Endodermal cell (in vitro differentiated cells): ENCODE measurements at regions not wholly inside any gene's neighbourhood (a gene's known extent, or its start where the extent isn't known, plus 50 kb on each side); places are given as distances from the start of the nearest gene placed in this dataset.

ENCODE experiments used
- DNase-seq: peaks from one replicate; pipeline ENCODE4 v3.0.0-alpha.2; 2017
- H3K27ac ChIP-seq: 2 replicates; pipeline ENCODE4 v1.5.1; 2013; ENCODE audit warnings: mild to moderate bottlenecking, low read depth, low read length, moderate library complexity
- H3K27me3 ChIP-seq: 2 replicates; pipeline ENCODE4 v1.6.1; 2013; ENCODE audit warnings: mild to moderate bottlenecking, low read length, moderate library complexity; ENCODE audit not compliant: insufficient read depth, control insufficient read depth, poor library complexity, severe bottlenecking
- H3K36me3 ChIP-seq: 2 replicates; pipeline ENCODE4 v1.7.0; 2013; ENCODE audit warnings: mild to moderate bottlenecking, low read length, moderate library complexity; ENCODE audit not compliant: control insufficient read depth, insufficient read depth
- H3K4me1 ChIP-seq: one replicate; pipeline ENCODE4 v1.7.0; 2013; ENCODE audit warnings: low read length; ENCODE audit not compliant: control insufficient read depth, insufficient read depth
- H3K4me3 ChIP-seq: 2 replicates; pipeline ENCODE4 v1.5.1; 2013; ENCODE audit warnings: mild to moderate bottlenecking, low read length, moderate library complexity
- H3K9ac ChIP-seq: 2 replicates; pipeline ENCODE4 v1.6.1; 2013; ENCODE audit warnings: mild to moderate bottlenecking, low read length, moderate library complexity; ENCODE audit not compliant: poor library complexity, severe bottlenecking; ENCODE audit errors: extremely low read depth
- H3K9me3 ChIP-seq: 2 replicates; pipeline ENCODE4 v1.6.1; 2013; ENCODE audit warnings: mild to moderate bottlenecking, low read length, moderate library complexity; ENCODE audit not compliant: control insufficient read depth
- H3K27ac Mint-ChIP-seq: 2 replicates; pipeline ENCODE4 v1.8.0; 2020; ENCODE audit warnings: mixed read lengths
- H3K27me3 Mint-ChIP-seq: 2 replicates; pipeline ENCODE4 v1.8.0; 2021; ENCODE audit warnings: mild to moderate bottlenecking, mixed read lengths; ENCODE audit not compliant: insufficient read depth
- H3K36me3 Mint-ChIP-seq: 2 replicates; pipeline ENCODE4 v1.8.0; 2020; ENCODE audit warnings: low read depth, mixed read lengths
- H3K4me1 Mint-ChIP-seq: 2 replicates; pipeline ENCODE4 v1.8.0; 2020; ENCODE audit warnings: mixed read lengths
- H3K4me3 Mint-ChIP-seq: 2 replicates; pipeline ENCODE4 v1.8.0; 2020; ENCODE audit warnings: mild to moderate bottlenecking, moderate library complexity, mixed read lengths
- H3K9me3 Mint-ChIP-seq: 2 replicates; pipeline ENCODE4 v1.8.0; 2020; ENCODE audit warnings: mild to moderate bottlenecking, mixed read lengths
- WGBS, 2 experiments: methylation state at CpG; one replicate each; pipeline versions ENCODE4 v1.1.5 to v1.1.7; 2013; ENCODE audit warnings: missing lambda C conversion rate in 2 of 2, mixed read lengths in 1 of 2; ENCODE audit not compliant: insufficient coverage in 1 of 2, insufficient read length in 1 of 2; 5-methylcytosine and 5-hydroxymethylcytosine counted together
- TF ChIP-seq, protein P1 (sequence below): fragments of 200-600 bp; sonication (generic); conservative IDR thresholded peaks from 2 replicates; pipeline ENCODE4 v1.5.0; 2021; ENCODE audit warnings: antibody characterized with exemption, mild to moderate bottlenecking

DNA sequence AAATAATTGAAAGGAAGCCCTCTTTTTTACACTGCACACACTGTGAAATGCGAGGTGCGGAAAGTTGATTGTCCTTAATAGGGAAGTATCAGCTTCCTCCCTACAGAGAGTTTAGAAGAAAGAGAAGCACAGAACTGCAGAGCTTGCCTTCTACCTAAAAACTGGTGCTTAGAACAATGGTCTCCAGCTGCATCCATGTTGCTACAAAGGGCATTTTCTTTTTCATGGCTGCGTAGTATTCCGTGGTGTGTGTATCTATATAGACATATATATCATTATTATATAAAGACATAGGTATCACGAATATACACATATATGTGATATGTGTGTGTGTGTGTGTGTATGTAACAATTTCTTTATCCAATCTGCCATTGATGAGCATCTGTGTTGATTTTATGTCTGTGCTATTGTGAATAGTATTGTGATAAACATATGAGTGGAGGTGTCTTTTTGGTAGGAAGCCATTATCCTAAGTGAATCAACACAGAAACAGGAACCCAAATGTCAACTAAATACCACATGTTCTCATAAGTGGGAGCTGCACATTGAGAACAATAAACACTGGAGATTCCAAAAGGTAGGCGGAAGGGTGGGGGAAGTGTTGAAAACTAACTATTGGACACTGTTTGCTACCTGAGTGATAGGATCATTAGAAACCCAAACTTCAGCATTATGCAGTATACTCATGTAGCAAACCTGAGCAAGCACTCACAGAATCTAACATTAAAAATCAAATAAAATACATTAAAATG is 290.0 kb upstream of the RUNX1 start:
- H3K27me3 ChIP-seq, result no peaks in the 10 kb centered on the region
- Mint-ChIP-seq H3K36me3 (no peaks in the 10 kb centered on the region), H3K4me1 (peaks cover 17% of the 10 kb centered on the region), H3K27me3 (no peaks in the 10 kb centered on the region), H3K9me3 (no peaks in the 10 kb centered on the region), H3K4me3 (no peak overlapping the region), H3K27ac (no peak overlapping the region)
- WGBS, 2 experiments, result 98 to 100% methylated on average over 1 to 3 of the region's 6 CpGs
- TF ChIP-seq, protein P1, sequence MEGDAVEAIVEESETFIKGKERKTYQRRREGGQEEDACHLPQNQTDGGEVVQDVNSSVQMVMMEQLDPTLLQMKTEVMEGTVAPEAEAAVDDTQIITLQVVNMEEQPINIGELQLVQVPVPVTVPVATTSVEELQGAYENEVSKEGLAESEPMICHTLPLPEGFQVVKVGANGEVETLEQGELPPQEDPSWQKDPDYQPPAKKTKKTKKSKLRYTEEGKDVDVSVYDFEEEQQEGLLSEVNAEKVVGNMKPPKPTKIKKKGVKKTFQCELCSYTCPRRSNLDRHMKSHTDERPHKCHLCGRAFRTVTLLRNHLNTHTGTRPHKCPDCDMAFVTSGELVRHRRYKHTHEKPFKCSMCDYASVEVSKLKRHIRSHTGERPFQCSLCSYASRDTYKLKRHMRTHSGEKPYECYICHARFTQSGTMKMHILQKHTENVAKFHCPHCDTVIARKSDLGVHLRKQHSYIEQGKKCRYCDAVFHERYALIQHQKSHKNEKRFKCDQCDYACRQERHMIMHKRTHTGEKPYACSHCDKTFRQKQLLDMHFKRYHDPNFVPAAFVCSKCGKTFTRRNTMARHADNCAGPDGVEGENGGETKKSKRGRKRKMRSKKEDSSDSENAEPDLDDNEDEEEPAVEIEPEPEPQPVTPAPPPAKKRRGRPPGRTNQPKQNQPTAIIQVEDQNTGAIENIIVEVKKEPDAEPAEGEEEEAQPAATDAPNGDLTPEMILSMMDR, result no peak
- no peak overlapping the region for H3K4me3 ChIP-seq
- no peak for DNase-seq
- no peaks in the 10 kb centered on the region for H3K4me1 ChIP-seq
- no peak overlapping the region for H3K9ac ChIP-seq
- H3K36me3 ChIP-seq, result no peaks in the 10 kb centered on the region
- H3K9me3 ChIP-seq, result no peaks in the 10 kb centered on the region
- no peak overlapping the region for H3K27ac ChIP-seq

DNA sequence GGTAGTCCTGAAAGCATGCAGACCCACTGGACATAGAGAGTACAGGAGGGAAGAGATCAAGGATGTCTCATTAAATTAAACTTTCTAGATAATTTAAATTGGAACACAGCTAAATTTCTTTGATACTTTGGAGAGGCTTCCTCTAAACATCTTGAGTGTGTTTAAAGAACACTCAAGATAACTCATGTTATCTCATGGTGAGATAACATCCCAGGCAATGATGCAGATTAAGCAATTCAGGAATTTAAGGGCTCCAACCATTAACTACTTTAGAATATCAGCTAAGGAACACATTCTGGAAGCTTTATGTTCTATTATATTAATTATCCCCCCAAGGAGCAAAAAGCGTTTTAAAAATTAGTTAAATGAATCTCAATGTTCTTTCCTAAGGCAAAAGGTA is 289.2 kb upstream of the RUNX1 start:
- TF ChIP-seq, protein P1, result no peak
- H3K9me3 Mint-ChIP-seq, result no peaks in the 10 kb centered on the region
- H3K36me3 Mint-ChIP-seq, result no peaks in the 10 kb centered on the region
- H3K27ac ChIP-seq, result no peak overlapping the region
- no peaks in the 10 kb centered on the region for H3K27me3 ChIP-seq
- WGBS, 2 experiments, result 78% methylated on average over 1 of the region's 1 CpG; no CpG with 5 or more reads in 1 of the 2 experiments
- H3K9ac ChIP-seq, result no peak overlapping the region
- no peak overlapping the region for H3K4me3 Mint-ChIP-seq
- no peaks in the 10 kb centered on the region for H3K27me3 Mint-ChIP-seq
- peaks cover 10% of the 10 kb centered on the region for H3K4me1 Mint-ChIP-seq
- DNase-seq, result no peak
- H3K4me3 ChIP-seq, result no peak overlapping the region
- H3K4me1 ChIP-seq, result no peaks in the 10 kb centered on the region
- H3K9me3 ChIP-seq, result no peaks in the 10 kb centered on the region
- H3K27ac Mint-ChIP-seq, result no peak overlapping the region
- H3K36me3 ChIP-seq, result no peaks in the 10 kb centered on the region

DNA sequence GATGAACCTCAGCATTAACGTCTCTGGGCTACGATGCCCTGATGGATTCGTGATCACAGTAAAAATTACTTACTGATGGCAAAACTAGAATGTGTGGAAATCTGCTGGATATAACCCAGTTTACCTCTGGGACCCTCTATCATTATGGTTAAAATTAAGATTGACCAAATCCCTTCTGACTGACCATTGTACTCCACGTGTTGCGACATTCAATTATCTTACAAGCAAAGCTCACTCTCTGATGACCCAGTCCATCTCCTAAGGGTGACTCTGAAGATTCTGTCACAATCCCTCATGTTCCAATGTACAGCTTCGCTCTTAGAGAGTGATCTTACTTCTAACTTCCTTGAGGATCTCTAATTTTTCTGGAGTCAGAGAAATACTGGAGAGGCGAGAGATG is 288.5 kb upstream of the RUNX1 start:
- H3K36me3 ChIP-seq, result no peaks in the 10 kb centered on the region
- no peak overlapping the region for H3K4me3 ChIP-seq
- no peak overlapping the region for H3K9ac ChIP-seq
- H3K27ac ChIP-seq, result no peak overlapping the region
- Mint-ChIP-seq H3K27ac (no peak overlapping the region), H3K4me1 (peaks cover 8% of the 10 kb centered on the region), H3K27me3 (no peaks in the 10 kb centered on the region), H3K4me3 (no peak overlapping the region), H3K36me3 (no peaks in the 10 kb centered on the region), H3K9me3 (no peaks in the 10 kb centered on the region)
- TF ChIP-seq, protein P1, result no peak
- WGBS, 2 experiments, result 96% methylated on average over 6 to 7 of the region's 7 CpGs
- H3K27me3 ChIP-seq, result no peaks in the 10 kb centered on the region
- H3K4me1 ChIP-seq, result no peaks in the 10 kb centered on the region
- DNase-seq, result no peak
- no peaks in the 10 kb centered on the region for H3K9me3 ChIP-seq
